GM21381 (cell line): ENCODE measurements at regions not wholly inside any gene's neighbourhood (a gene's known extent, or its start where the extent isn't known, plus 50 kb on each side); places are given as distances from the start of the nearest gene placed in this dataset.
"Not testable (repeated sequence)": the region's sequence is repeated elsewhere in the genome, so short reads cannot be mapped to it uniquely, and the experiment has no call there.

ENCODE experiments used
- ATAC-seq: cut with Tn5 transposase; IDR thresholded peaks from one replicate; pipeline ENCODE4 v1.9.1; 2021; ENCODE audit warnings: mild to moderate bottlenecking, moderate library complexity; ENCODE audit not compliant: unreplicated experiment

DNA sequence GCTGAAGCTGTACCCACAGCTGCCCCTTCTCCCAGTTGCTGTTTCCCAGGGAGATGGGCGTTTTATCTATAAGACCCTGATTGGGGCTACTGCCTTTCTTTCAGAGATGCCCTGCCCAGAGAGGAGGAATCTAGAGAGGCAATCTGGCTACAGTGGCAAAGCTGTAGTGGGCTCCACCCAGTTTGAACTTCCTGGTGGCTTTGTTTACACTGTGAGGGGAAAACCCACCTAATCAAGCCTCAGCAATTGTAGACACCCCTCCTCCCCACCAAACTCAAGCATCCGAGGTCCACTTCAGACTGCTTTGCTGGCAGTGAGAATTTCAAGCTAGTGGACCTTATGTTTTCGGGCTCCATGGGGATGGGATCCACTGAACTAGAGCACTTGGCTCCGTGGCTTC lies 240.4 kb upstream of the AFF2 start:
- ATAC-seq, result no peak

DNA sequence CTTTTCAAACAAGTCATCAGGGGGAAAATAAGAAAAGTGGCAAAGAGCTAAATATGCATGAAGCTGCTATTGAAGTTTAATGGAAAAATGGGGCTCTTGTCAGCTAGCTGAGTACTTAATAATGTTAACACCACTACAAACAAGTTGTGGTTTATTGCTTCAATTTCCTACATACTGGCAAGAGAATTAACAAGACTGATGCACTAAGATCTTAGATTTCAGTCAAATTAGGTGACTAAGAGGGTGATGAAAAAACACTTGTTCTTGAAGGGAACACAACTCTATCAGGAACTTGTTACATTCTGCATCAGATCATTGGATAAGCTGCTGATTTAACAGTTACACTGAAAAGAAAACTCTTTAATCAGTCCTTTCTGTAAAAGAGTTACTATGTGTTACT lies 234.6 kb upstream of the AFF2 start:
- no peak for ATAC-seq

DNA sequence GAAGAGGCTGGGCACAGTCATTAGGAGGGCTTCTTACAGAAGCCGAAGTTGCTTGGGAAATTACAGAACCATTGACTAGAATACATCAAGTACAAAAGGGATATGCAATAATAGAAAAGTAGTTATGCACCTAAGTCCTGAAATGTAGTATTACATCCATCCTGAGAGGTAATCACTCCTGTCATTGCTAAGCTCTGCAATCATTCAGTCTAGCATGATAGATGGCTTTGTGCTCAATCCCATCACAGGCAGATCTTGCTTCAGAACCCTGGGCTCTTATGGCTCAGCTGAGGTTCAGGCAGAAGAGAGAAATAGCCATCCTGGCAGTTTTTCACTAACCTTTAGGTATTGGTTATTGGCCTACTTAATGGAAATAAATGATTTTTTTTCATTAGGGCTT lies 231.7 kb upstream of the AFF2 start:
- no peak for ATAC-seq

DNA sequence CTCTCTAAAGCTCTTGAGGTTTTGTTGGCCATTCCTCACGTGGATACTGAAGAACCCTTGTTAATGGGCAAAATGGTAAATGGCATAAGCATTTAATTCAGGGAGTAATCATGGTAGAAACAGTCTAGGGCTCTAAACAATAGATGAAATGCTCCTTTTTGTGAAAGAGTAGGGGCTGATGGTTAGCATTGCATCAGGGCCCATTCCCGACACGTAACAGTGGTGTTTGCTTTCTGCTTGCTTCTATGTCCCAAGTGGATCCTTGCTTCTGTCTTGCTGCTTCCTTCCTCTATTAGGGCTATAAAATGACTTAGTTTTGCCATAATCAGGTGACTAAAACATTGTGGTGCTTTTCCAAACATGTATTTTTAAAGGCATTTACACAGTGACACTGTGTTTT lies 230.9 kb upstream of the AFF2 start:
- no peak for ATAC-seq

DNA sequence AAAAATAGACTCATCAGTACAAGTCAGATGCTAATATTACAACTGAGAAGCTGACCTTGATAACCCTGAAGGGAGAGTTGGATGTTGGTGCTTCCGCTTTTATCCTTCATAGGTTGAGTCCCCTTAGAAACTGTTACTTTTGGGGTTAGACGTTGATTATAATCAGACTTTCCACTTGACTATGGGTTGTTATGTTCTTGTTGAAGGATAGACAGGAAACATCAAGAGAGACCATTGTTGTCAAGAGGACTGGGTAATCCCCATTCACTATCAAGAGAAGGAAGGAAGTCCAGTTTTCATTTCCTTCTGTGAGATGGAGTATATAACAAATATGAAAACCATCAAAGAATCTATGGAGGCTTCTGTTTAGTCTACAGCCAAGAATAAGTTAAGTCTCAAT lies 229.9 kb upstream of the AFF2 start:
- no peak for ATAC-seq

DNA sequence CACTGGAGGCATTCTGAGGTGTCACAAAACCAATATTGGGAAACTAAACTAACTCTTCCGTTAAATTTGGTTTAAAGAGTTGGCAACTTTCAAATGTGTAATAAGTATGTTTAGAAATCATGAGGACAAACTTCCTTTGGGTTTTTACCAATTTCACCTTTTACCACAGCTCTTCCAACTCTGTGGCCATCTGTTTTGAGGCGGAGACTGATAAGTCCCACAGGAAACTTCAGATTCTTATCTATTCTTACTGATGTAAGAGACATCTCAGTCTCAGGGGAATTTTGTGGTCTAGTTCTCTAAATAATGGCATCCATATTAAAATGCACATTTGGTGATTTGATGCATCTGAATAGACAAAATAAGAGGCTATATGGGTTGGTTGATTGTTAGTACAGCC lies 229.2 kb upstream of the AFF2 start:
- no peak for ATAC-seq

DNA sequence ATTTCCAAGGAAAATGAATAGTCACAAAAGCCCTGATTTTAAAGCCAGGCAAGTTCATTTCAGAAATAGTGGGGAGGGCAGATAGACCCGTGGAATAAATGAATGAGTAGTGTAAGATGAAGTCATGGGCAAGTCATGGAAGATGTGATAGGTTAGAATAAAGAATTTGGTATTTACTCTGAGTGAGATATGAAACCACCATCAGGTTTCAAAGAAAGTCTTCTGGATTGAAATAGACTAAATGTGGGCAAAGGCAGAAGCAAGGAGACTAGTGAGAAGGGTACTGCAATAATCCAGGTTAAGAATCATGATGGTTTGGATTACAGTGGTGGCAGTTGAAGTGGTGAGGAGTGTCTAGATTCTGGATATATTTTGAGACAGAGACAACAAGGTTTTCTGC lies 218.5 kb upstream of the AFF2 start:
- no peak for ATAC-seq

DNA sequence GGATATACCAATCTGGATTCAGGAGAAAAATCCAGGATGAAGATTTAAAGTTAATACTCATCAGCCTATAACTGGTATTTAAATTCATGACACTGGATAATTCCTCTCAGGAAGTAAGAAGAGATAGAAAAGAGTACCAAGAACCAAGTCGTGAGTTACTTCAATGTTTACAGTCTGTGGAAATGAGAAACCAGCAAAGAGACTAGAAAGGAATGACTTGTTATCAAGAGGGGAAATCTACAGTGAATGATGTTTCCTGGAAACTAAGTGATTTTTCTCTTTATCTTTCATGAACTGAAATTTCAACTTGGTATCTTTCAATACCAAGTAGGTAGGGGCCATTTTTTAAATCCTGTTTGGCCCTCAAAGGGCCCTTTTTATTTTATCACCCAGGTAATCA lies 217.9 kb upstream of the AFF2 start:
- ATAC-seq, result no peak

DNA sequence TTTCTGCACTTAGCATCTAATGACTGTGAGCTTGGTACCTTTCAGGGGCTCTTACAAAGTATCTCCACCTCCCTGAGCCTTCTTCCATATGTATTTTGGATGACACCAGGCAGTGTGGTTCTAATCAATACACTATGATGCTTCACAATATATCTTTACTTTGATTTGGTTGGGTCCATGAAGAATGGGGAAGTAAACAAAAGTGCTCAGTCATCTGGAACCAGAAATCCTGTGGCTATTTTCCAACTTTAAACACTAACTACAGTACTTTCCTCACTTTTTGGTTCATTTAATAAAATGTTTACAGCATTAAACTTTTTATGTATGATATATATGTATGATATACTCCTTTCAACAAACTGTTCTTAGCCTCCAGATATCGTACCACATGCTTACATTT lies 216.4 kb upstream of the AFF2 start:
- no peak for ATAC-seq

DNA sequence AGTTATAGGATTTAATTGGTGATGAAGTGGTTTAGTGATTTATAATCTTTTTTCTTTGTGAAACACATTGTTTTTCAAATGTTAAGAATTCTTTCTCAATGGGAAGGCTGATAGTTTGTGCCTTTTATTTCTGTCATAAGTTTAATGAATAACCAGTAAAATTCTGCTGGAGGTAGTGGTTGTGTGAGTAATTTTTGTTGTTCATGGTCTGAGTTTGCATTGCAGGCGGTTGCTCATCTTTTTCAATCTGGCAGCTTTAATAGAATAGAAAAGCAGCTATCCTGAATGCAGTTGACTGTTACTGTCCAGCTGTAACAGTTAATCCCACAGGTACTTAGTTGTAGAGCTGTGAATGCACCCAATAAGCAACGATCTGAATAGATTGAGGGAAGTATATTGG lies 215.6 kb upstream of the AFF2 start:
- no peak for ATAC-seq

DNA sequence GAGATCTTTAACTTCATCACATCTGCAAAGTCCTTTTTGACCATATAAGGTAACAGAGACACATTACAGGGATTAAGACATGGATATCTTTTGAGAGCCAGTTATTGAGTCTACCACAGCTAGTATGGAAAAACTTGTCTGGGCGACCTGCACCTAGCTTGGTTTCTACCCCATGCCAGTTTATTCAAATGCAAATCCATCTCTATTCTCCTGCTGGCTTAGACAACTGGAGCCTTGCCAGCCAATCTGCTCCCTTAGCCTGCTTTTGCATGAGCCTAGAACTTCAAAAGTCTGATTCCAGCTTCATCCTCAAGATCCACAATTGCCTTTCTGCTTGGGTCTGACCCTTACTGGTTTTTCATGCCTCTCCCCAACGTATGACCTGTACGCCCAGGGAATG lies 212.0 kb upstream of the AFF2 start:
- ATAC-seq, result no peak

DNA sequence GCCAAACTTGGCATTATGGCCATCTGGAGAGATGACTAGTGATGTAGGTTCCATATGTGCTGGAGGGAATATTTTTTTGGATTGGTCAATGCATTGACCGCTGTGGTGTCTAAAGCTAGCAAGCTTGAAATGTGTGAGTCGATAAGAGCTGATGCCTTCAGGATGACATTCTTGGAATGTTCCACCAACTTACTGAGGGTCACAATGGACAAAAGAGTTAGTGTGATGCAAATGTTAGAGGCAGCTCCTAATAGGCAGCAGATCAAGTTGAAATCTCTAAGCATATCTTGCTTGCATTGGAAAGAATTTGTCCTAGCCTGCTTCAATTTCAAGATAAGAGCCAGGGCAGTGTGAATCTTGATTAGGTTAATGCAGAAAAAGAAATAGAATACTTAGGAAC lies 210.4 kb upstream of the AFF2 start:
- no peak for ATAC-seq

DNA sequence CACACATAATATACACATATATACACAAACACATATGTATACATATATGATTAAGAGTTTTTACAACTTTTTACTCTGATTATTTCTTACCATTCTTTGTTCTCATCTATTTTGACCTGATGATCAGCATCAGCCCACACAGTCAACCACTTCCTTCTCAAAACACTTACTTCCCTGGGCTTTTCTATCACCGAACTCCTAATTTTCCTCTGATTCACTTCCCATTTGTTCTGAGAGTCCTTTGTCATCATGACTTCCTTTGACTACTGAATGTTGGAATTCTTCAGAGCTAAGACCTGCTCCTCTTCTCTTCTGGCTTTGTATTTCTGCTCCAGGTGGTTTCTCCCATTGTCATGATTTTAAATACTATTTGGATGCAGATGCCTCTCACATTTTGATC lies 209.5 kb upstream of the AFF2 start:
- ATAC-seq, result no peak

DNA sequence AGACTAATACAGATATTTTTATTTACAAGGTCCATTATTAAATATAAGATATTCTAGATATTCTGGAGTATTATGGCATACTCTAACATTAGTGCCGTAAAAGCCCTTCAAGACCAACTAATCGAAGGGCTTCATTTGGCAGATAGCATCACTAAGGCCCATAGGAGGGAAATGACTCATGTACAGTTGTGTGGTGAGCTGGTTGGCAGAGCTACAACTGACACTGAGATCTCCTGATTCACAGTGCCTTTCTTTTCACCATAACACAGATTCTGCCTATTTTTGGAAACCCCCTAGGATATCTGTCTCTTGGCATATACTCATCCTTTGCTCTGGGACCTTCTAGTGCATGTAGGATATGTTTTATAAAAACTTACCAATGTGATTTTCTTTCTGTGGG lies 201.7 kb upstream of the AFF2 start:
- ATAC-seq, result no peak

DNA sequence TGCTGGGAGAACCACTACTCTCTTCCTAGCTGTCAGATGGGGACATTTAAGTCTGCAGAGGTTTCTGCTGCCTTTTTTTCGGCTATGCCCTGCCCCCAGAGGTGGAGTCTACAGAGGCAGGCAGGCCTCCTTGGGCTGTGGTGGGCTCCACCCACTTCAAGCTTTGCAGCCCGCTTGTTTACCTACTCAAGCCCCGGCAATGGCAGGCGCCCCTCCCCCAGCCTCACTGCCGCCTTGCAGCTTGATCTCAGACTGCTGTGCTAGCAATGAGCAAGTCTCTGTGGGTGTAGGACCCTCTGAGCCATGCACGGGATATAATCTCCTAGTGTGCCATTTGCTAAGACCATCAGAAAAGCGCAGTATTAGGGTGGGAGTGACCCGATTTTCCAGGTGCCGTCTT lies 195.2 kb upstream of the AFF2 start:
- ATAC-seq, result not testable (repeated sequence)

DNA sequence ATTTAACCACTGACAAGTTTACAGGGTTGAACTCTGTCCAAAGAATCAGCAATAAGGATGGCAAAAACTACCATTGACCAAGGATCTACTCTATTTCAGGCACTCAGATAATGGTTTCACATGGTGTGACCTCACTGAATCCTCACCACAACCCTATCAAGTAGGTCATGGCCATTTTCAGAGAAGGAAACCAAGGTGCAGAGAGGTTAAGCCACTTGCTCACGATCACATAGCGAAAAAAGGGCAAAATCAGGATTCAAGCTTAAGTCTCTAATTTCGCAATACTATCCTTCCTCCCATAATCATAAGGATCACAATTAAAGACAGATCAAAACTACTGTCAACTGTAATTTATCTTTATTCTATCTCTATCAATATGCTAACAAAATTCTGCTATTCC lies 191.0 kb upstream of the AFF2 start:
- ATAC-seq, result no peak

DNA sequence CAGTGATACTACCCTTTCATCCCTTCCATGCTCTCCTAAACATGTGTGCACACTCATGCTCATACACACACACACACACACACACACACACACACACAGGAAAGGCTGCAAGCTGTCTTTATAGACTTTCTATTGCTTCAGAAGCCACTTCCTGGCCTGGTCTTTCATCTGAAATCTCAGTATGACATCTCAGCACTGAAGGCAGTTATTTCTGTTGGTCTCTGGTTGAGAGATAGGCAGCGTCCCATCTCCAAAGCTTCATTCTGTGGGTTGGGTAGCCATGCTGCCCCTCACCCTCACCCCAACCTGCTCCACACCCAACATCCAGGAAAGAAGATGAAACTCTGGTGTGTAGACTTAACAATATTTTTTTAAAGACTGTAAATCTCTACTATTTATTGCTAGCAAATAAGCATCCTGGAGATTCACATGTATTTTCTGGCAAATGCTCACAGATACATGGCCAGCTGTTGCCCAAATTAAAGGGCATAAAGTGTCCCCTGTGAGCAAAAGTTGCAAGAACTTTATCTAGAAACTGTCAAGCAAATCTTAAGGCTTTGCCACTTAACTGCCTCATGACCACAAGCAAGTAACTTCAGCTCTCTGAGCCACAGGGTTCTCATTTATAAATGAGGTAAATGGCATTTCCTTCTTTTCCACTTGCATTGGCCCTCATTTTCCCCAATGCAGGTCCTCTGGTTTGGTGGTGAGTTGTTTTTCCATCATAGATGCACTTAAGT lies 189.8 kb upstream of the AFF2 start:
- ATAC-seq, result no peak

DNA sequence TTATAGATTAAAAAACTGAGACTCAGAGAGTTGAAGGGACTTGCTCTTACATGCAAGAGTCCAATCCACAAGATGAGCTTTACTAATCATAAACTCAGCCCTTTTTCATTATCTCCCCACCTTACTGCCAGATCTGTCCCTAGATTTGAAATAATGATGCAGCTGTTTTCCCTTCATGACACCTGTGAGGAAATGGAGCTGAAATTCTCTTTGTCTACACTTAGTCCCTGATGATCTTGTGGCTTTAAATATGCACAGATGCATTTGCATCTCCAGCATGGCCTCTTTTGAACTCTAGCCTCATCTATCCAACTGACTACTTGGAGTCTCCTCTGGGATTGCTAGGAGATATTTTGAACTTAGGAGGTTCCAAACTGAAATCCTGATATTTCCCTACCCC lies 188.9 kb upstream of the AFF2 start:
- ATAC-seq, result no peak

DNA sequence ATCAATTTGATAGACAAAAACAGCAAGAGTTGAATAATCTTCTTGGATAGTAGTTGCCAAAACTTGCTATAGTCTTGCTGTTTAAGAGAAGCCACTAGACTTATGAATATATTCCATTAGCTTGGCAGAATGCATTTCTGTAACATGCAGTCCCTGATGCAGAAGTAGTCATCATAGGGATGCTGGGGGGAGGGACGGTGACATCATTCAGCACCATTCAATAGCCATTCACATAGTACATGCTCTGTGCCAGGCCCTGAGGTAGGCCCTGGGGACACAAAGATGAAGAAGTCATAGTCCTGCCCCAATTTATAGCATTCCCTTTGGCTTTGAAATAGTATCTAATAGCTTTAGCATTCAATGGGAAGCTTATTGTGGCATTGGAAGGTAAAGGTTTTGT lies 185.5 kb upstream of the AFF2 start:
- ATAC-seq, result no peak

DNA sequence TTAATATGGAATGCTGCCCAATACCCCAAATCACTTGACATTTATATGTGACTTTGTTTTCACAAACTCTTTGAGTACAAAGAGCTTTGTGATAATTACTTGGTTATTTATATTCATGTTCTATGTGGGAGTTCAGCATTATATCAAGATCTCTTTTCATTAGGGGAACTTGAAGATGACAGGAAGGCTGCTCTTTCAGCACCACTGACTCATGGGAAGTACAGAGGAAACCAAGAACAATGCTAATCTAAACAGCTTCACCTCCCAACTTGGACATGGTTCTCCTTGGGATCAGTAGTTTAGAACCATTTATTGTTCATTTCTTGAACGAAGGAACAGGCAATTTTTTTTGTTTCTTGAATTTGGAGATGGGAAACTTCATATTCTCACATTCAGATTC lies 184.0 kb upstream of the AFF2 start:
- ATAC-seq, result no peak

DNA sequence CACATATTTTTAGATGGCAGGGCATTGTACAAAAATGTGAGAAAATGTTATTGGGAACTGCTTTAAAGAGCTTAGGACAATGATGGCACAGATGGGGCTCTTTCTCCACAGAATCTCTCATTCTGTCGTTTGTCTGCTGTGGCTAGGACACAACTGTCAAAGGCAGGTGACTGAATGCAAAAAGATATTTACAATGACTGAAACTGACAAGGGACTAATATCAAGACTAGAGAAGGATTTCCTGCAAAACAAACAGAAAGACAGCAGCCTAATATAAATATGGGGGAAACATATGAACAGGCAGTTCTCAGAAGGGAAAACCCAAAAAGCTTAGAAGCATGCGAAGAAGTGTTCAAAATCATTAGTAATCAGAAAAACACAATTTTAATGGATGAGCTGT lies 177.5 kb upstream of the AFF2 start:
- ATAC-seq, result no peak

DNA sequence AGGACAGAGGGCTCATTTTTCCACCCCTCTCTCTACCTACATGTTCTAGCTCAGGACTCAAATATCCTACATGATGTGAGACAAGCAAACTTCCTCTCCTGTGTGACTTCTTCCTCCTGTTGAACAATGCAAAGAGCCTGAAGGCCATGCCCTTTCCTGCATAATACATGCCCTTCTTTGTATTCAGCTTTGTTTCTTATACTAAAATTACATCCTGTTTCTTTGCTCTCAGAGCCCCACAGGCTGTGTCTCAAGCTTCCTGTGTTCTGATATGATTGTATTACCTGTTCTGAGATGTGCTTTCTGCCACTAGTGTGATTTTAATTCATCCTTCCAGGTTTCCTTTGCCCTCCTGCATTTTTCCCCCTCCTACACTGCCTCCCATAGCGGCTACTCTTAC lies 166.4 kb upstream of the AFF2 start:
- no peak for ATAC-seq

DNA sequence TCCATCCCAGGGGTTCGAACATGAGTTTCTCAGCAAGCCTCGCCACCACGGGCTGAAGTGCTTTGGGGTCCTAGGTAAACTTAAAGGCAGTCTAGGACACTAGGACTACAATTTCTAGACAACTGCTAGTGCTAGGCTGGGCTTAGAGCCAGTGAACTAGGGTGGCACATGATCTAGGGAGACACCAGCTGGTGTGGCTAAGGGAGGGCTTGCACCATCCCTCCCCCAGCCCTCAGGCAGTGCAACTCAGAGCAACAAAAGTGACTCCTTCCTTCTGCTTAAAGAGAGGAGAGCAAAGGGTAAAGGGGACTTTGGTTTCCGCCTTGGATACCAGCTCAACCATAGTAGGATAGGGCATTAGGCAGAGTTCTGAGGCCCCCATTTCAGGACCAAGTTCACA lies 162.5 kb upstream of the AFF2 start:
- no peak for ATAC-seq

DNA sequence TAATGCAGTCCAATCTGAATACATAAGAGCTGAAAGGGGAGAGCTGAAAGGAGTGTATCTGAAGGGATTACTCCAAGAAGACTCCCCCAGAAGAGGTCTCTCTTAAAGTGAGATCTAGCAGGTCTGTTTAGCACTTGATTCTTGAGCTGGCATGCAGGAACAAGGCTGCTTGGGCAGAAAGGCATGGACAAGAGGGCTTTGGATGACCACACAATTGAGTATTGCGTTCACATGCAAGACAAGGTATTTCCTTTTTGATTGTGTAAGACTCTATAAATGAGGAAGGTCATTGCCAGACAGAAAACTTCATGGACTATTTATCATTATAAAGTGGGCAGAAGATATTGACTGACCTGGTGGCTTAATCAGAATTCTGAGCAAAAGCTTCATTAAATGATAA lies 145.5 kb upstream of the AFF2 start:
- ATAC-seq, result no peak
